AG04450 (cell line): ENCODE measurements at regions not wholly inside any gene's neighbourhood (a gene's known extent, or its start where the extent isn't known, plus 50 kb on each side); places are given as distances from the start of the nearest gene placed in this dataset.

ENCODE experiments used
- CTCF ChIA-PET: fragments of 300-600, 350-600 bp; formaldehyde crosslinking; extraction: SDS; loops from one replicate; lab custom pipeline; 2022; ENCODE audit warnings: antibody characterized with exemption, inconsistent platforms; lab: Charles Lee
- POLR2A ChIA-PET: fragments of 350-600 bp; formaldehyde crosslinking; extraction: SDS; loops from one replicate; lab custom pipeline; 2021; ENCODE audit warnings: antibody characterized with exemption, inconsistent platforms; lab: Yijun Ruan, JAX
- DNase-seq: peaks from one replicate; pipeline ENCODE4 v3.0.0-alpha.2; 2011; ENCODE audit warnings: low read depth, low spot score
- H3K27ac ChIP-seq: one replicate; pipeline ENCODE4 v1.5.1; 2012; ENCODE audit warnings: low read depth, low read length, control low read depth
- H3K27me3 ChIP-seq: one replicate; pipeline ENCODE4 v1.6.0; 2012; ENCODE audit warnings: low read length; ENCODE audit not compliant: control insufficient read depth, insufficient read depth
- H3K4me3 ChIP-seq: 2 replicates; pipeline ENCODE4 v1.5.1; 2011; ENCODE audit warnings: mild to moderate bottlenecking, low read depth, low read length, control low read depth
- H3K9me3 ChIP-seq: 2 replicates; pipeline ENCODE4 v1.5.1; 2012; ENCODE audit warnings: low read length; ENCODE audit not compliant: control insufficient read depth, insufficient read depth
- TF ChIP-seq, protein P1 (sequence below): IDR thresholded peaks from 2 replicates; pipeline ENCODE4 v1.5.1; 2011; ENCODE audit warnings: low read depth, low read length, control low read depth, inconsistent platforms

DNA sequence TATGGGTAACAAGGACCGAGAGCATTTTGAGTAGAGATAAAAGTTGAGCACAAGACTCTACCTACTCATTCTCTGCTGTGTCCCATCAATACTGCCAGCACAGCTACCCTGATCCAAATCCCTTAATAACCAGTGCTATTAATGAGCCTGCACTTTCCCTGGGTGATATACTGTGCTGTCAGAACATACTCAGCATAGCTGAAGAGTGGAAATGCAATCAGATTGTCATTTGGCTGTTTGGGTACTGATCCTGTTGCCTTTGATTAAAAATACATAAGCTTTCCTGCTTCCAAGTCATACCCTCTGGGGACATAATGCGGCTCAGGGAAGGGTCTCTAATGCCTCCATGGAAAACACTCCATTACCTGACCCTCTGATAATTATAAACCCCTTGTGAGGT lies 917.5 kb downstream of the SQOR start:
- POLR2A ChIA-PET = no interaction called here
- DNase-seq = no peak
- Histone ChIP-seq H3K27ac (no peak overlapping the region), H3K4me3 (no peak overlapping the region), H3K27me3 (no peaks in the 10 kb centered on the region), H3K9me3 (peaks cover 2% of the 10 kb centered on the region; the same call in 1 of the 2 replicates)
- TF ChIP-seq, protein P1, sequence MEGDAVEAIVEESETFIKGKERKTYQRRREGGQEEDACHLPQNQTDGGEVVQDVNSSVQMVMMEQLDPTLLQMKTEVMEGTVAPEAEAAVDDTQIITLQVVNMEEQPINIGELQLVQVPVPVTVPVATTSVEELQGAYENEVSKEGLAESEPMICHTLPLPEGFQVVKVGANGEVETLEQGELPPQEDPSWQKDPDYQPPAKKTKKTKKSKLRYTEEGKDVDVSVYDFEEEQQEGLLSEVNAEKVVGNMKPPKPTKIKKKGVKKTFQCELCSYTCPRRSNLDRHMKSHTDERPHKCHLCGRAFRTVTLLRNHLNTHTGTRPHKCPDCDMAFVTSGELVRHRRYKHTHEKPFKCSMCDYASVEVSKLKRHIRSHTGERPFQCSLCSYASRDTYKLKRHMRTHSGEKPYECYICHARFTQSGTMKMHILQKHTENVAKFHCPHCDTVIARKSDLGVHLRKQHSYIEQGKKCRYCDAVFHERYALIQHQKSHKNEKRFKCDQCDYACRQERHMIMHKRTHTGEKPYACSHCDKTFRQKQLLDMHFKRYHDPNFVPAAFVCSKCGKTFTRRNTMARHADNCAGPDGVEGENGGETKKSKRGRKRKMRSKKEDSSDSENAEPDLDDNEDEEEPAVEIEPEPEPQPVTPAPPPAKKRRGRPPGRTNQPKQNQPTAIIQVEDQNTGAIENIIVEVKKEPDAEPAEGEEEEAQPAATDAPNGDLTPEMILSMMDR = no peak
- CTCF ChIA-PET = no interaction called here

GRCh38 chr15:46555547-46555946 lies 920.7 kb downstream of the SQOR start:
- DNase-seq = no peak
- Histone ChIP-seq H3K27me3 (no peaks in the 10 kb centered on the region), H3K9me3 (no peaks in the 10 kb centered on the region), H3K27ac (no peak overlapping the region), H3K4me3 (no peak overlapping the region)
- POLR2A ChIA-PET = no interaction called here
- TF ChIP-seq, protein P1 = no peak
- CTCF ChIA-PET = no interaction called here

DNA sequence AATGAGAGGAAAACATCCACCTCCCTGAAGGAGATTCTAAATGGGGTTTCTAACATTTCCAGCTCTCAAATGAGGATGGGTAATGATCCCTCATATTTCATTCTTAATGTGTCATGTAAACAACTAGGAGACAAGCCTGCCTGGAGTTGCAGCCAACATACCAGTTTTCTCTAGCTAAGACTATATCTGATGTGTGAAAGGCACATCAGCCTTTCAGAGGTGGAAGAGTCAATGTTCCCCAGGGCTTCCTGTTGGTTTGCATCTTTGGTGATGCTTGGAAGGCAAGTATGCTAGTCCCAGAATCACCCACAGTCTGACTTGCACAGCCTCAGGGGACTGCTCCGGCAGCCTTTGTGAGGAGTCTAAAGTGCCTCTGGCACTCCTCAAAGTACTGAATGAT lies 921.2 kb downstream of the SQOR start:
- no peak overlapping the region for H3K4me3 ChIP-seq
- no peak for DNase-seq
- no peaks in the 10 kb centered on the region for H3K9me3 ChIP-seq
- POLR2A ChIA-PET = no interaction called here
- CTCF ChIA-PET = no interaction called here
- H3K27me3 ChIP-seq = no peaks in the 10 kb centered on the region
- TF ChIP-seq, protein P1 = no peak
- no peak overlapping the region for H3K27ac ChIP-seq

- POLR2A ChIA-PET = no interaction called here
- TF ChIP-seq, protein P1 = no peak
- no peaks in the 10 kb centered on the region for H3K27me3 ChIP-seq
- H3K27ac ChIP-seq = no peak overlapping the region
- CTCF ChIA-PET = no interaction called here
- no peak overlapping the region for H3K4me3 ChIP-seq
- DNase-seq = no peak
- H3K9me3 ChIP-seq = no peaks in the 10 kb centered on the region
Observed at GRCh38 chr15:46556559-46557379, 921.9 kb downstream of the SQOR start.

DNA sequence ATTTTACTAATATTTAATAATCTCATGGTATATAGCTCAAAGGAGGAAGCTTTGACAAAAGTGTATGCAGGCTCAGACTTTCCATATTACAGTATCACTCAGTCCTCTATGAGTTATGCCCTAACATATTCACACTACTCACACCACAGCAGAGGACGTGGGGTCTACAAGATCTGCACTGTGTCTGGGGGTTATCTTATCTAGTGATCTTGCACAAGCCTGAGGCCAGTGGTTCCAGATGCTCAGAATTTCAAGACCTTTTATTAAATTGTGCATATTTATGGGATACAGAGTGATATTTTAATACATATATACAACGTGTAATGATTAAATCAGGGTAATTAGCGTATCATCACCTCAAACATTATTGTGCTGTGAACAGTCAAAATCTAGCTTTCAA lies 933.1 kb downstream of the SQOR start:
- H3K9me3 ChIP-seq = peaks cover 11% of the 10 kb centered on the region; the same call in 1 of the 2 replicates
- ChIA-PET CTCF (no interaction called here), POLR2A (no interaction called here)
- no peak overlapping the region for H3K4me3 ChIP-seq
- H3K27ac ChIP-seq = no peak overlapping the region
- H3K27me3 ChIP-seq = no peaks in the 10 kb centered on the region
- TF ChIP-seq, protein P1 = no peak
- no peak for DNase-seq
